SK-N-SH (cell line): ENCODE measurements at regions not wholly inside any gene's neighbourhood (a gene's known extent, or its start where the extent isn't known, plus 50 kb on each side); places are given as distances from the start of the nearest gene placed in this dataset.

Experiments
- CTCF ChIA-PET: fragments of 300-600, 350-600 bp; formaldehyde crosslinking; extraction: SDS; loops from one replicate; lab custom pipeline; 2021; lab: Yijun Ruan, JAX
- POLR2A ChIA-PET: fragments of 350-600 bp; sonication (Branson Sonifier 250); formaldehyde crosslinking; extraction: SDS; loops from one replicate; lab custom pipeline; 2020; ENCODE audit warnings: antibody characterized with exemption, inconsistent platforms; lab: Yijun Ruan, JAX
- DNase-seq: peaks from one replicate; pipeline ENCODE4 v3.0.0; 2012
- H2AFZ ChIP-seq: fragments of 200-600 bp; sonication (generic); 2 replicates; pipeline ENCODE4 v1.8.1; 2016; ENCODE audit warnings: antibody characterized with exemption, mild to moderate bottlenecking, low read depth
- H3F3A ChIP-seq: fragments of 200-600 bp; sonication (generic); replicated peaks from 2 replicates; pipeline ENCODE3; 2016; ENCODE audit warnings: antibody characterized with exemption, mild to moderate bottlenecking; ENCODE audit not compliant: insufficient read depth
- H3K27ac ChIP-seq, 2 experiments: fragments of 200-500 bp in 1 of 2; fragments of 200-600 bp in 1 of 2; sonication (Bioruptor generic) in 1 of 2; sonication (generic), shearing (Covaris generic) in 1 of 2; 2 replicates each; pipeline versions ENCODE4 v1.5.1 to v1.6.1; 2014 to 2016; ENCODE audit warnings: low read depth in 2 of 2, inconsistent platforms in 1 of 2, low read length in 1 of 2, mild to moderate bottlenecking in 1 of 2, mixed read lengths in 1 of 2
- H3K27me3 ChIP-seq: fragments of 200-600 bp; sonication (generic), shearing (Covaris generic); 2 replicates; pipeline ENCODE4 v1.6.1; 2016; ENCODE audit warnings: mixed run types; ENCODE audit not compliant: insufficient read depth
- H3K36me3 ChIP-seq, 2 experiments: fragments of 200-500 bp in 1 of 2; fragments of 200-600 bp in 1 of 2; sonication (Bioruptor generic) in 1 of 2; sonication (generic) in 1 of 2; replicated peaks in 1 of 2; 2 replicates each; pipeline versions ENCODE3 to v1.5.1; 2014 to 2016; ENCODE audit warnings: low read length in 1 of 2, mild to moderate bottlenecking in 1 of 2; ENCODE audit not compliant: insufficient read depth in 2 of 2, control insufficient read depth in 1 of 2
- H3K4me1 ChIP-seq, 2 experiments: fragments of 200-500 bp in 1 of 2; fragments of 200-600 bp in 1 of 2; sonication (Bioruptor generic) in 1 of 2; sonication (generic), shearing (Covaris generic) in 1 of 2; 2 replicates each; pipeline versions ENCODE4 v1.5.1 to v1.6.1; 2014 to 2016; ENCODE audit warnings: low read depth in 1 of 2, low read length in 1 of 2, mixed run types in 1 of 2; ENCODE audit not compliant: insufficient read depth in 2 of 2, control insufficient read depth in 1 of 2
- H3K4me2 ChIP-seq: fragments of 200-600 bp; sonication (generic), shearing (Covaris generic); 2 replicates; pipeline ENCODE4 v1.6.1; 2017; ENCODE audit warnings: mixed run types
- H3K4me3 ChIP-seq, 2 experiments: fragments of 200-500 bp in 1 of 2; fragments of 200-600 bp in 1 of 2; sonication (Bioruptor generic) in 1 of 2; sonication (generic), shearing (Covaris generic) in 1 of 2; 2 replicates each; pipeline versions ENCODE4 v1.5.1 to v1.8.1; 2014 to 2016; ENCODE audit warnings: low read depth in 2 of 2, inconsistent platforms in 1 of 2, low read length in 1 of 2, mild to moderate bottlenecking in 1 of 2, mixed read lengths in 1 of 2, moderate library complexity in 1 of 2
- H3K79me2 ChIP-seq: fragments of 200-600 bp; sonication (generic); 2 replicates; pipeline ENCODE4 v1.8.1; 2017; ENCODE audit warnings: mild to moderate bottlenecking; ENCODE audit not compliant: insufficient read depth
- H3K9ac ChIP-seq: fragments of 200-600 bp; sonication (generic); 2 replicates; pipeline ENCODE4 v1.6.1; 2017; ENCODE audit warnings: mixed run types
- H3K9me2 ChIP-seq: fragments of 200-600 bp; sonication (generic); 2 replicates; pipeline ENCODE4 v1.6.1; 2017; ENCODE audit warnings: mixed run types
- H3K9me3 ChIP-seq: fragments of 200-600 bp; sonication (generic); 2 replicates; pipeline ENCODE4 v1.6.1; 2017; ENCODE audit warnings: mixed run types, mild to moderate bottlenecking, moderate library complexity
- H4K20me1 ChIP-seq: fragments of 200-600 bp; sonication (generic); 2 replicates; pipeline ENCODE4 v1.6.1; 2017; ENCODE audit warnings: mild to moderate bottlenecking, mixed run types; ENCODE audit not compliant: insufficient read depth
- CHD2 ChIP-seq: fragments of 150-350 bp; IDR thresholded peaks from 2 replicates; pipeline ENCODE4 v1.6.1; 2018; ENCODE audit warnings: low read length; ENCODE audit not compliant: partially characterized antibody
- POLR2AphosphoS5 ChIP-seq: IDR thresholded peaks from 2 replicates; pipeline ENCODE4 v1.6.1; 2012; ENCODE audit warnings: low read depth, low read length
- RFX5 ChIP-seq: IDR thresholded peaks from 2 replicates; pipeline ENCODE4 v1.6.1; 2012; ENCODE audit warnings: mild to moderate bottlenecking, improper control_type of control experiment, low read length
- RXRA ChIP-seq: IDR thresholded peaks from 2 replicates; pipeline ENCODE4 v1.4.0; 2012; ENCODE audit warnings: low read depth, mild to moderate bottlenecking, borderline replicate concordance
- TCF12 ChIP-seq: IDR thresholded peaks from 2 replicates; pipeline ENCODE4 v1.4.0; 2012
- WGBS: methylation state at CpG from one replicate; pipeline ENCODE4 v1.1.6; 2017; ENCODE audit warnings: low lambda C conversion rate; 5-methylcytosine and 5-hydroxymethylcytosine counted together
- small RNA-seq, 7 experiments: library from RNA; depleted of rRNA; stranded (forward); fragments of <200 nt; gene quantifications; one replicate each; pipeline ENCODE3, GENCODE V24; 2012
- TF ChIP-seq, protein P1 (sequence below): IDR thresholded peaks from 2 replicates; pipeline ENCODE4; 2012
- TF ChIP-seq, protein P2 (sequence below): IDR thresholded peaks from 2 replicates; pipeline ENCODE4 v1.4.0; 2012; ENCODE audit warnings: low read depth
- TF ChIP-seq, protein P3 (sequence below): IDR thresholded peaks from 2 replicates; pipeline ENCODE4 v1.6.1; 2012; ENCODE audit warnings: mild to moderate bottlenecking, low read depth, low read length, moderate library complexity

DNA sequence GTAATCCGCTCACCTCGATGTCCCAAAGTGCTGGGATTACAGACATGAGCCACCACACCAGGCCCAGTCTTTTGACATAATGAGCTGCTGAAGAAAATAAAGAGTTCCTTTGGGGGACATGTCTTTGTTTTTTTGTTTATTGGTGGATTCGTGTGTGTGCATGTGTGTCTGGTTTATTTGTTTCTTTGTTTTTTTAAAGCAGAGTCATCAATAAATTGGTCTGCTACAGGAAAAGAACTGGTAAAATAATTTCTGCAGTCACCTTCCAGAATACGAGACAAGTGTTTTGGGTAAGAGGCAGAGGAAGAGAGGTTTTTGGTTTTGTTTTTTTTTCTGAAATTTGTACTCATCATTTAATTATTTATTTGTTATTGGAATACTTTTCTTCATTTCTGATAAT lies 51.5 kb upstream of the PPP3CA start:
- Histone ChIP-seq H2AFZ (no peak overlapping the region), H3K4me2 (no peak overlapping the region), H3K36me3 (no peaks in the 10 kb centered on the region), H3F3A (peaks cover 3% of the 10 kb centered on the region), H3K27me3 (no peaks in the 10 kb centered on the region)
- POLR2A ChIA-PET, result no interaction called here
- no peak for DNase-seq
- TF ChIP-seq, protein P1, sequence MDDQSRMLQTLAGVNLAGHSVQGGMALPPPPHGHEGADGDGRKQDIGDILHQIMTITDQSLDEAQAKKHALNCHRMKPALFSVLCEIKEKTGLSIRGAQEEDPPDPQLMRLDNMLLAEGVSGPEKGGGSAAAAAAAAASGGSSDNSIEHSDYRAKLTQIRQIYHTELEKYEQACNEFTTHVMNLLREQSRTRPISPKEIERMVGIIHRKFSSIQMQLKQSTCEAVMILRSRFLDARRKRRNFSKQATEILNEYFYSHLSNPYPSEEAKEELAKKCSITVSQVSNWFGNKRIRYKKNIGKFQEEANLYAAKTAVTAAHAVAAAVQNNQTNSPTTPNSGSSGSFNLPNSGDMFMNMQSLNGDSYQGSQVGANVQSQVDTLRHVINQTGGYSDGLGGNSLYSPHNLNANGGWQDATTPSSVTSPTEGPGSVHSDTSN, result no peak
- TF ChIP-seq CHD2 (no peak), POLR2AphosphoS5 (no peak), TCF12 (no peak), RXRA (no peak), RFX5 (no peak)
- TF ChIP-seq, protein P2, sequence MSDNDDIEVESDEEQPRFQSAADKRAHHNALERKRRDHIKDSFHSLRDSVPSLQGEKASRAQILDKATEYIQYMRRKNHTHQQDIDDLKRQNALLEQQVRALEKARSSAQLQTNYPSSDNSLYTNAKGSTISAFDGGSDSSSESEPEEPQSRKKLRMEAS, result no peak
- TF ChIP-seq, protein P3, sequence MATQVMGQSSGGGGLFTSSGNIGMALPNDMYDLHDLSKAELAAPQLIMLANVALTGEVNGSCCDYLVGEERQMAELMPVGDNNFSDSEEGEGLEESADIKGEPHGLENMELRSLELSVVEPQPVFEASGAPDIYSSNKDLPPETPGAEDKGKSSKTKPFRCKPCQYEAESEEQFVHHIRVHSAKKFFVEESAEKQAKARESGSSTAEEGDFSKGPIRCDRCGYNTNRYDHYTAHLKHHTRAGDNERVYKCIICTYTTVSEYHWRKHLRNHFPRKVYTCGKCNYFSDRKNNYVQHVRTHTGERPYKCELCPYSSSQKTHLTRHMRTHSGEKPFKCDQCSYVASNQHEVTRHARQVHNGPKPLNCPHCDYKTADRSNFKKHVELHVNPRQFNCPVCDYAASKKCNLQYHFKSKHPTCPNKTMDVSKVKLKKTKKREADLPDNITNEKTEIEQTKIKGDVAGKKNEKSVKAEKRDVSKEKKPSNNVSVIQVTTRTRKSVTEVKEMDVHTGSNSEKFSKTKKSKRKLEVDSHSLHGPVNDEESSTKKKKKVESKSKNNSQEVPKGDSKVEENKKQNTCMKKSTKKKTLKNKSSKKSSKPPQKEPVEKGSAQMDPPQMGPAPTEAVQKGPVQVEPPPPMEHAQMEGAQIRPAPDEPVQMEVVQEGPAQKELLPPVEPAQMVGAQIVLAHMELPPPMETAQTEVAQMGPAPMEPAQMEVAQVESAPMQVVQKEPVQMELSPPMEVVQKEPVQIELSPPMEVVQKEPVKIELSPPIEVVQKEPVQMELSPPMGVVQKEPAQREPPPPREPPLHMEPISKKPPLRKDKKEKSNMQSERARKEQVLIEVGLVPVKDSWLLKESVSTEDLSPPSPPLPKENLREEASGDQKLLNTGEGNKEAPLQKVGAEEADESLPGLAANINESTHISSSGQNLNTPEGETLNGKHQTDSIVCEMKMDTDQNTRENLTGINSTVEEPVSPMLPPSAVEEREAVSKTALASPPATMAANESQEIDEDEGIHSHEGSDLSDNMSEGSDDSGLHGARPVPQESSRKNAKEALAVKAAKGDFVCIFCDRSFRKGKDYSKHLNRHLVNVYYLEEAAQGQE, result no peak
- TF ChIP-seq, all 33 proteins: peak for 0
- H3K4me3 ChIP-seq, result no peak overlapping the region
- H3K9ac ChIP-seq, result no peak overlapping the region
- H3K27ac ChIP-seq, result no peak overlapping the region
- CTCF ChIA-PET, result no interaction called here
- no peaks in the 10 kb centered on the region for H3K9me2 ChIP-seq
- H3K79me2 ChIP-seq, result no peaks in the 10 kb centered on the region
- 90% methylated on average over 4 of the region's 4 CpGs for WGBS
- no peaks in the 10 kb centered on the region for H3K9me3 ChIP-seq
- no peaks in the 10 kb centered on the region for H4K20me1 ChIP-seq
- no peaks in the 10 kb centered on the region for H3K4me1 ChIP-seq

Small RNA genes in the stretch of these regions (small RNA-seq; reads per million reads assigned to genes)
- 0 to 1.1 (median 0) reads per million in 7 experiments for gene RNU6-462P
